ENCODE measurements at regions not wholly inside any gene's neighbourhood (a gene's known extent, or its start where the extent isn't known, plus 50 kb on each side); places are given as distances from the start of the nearest gene placed in this dataset.

DNA sequence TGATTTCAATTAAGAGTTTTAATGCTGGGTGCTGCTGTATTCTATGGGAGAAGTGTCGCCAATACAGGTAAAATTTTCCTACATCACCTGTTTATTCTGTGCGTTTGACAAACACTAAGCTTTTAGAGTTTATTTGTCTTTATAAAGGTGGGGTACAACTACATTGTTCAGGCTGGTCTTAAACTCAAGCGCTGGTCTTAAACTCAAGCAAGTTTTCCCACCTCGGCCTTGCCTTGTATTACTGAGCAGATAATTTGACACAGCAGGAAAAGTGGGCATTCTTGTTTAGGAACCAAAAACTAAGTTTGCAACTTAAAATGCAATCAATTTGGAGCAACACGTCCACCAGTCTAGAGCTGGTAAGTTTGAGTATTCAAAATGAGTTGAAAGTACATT is 112.9 kb upstream of the BTN3A2 start:
- TF ChIP-seq ZBTB33 (IDR thresholded peaks at IDR 0.05): no peak
- TF ChIP-seq, protein P1, sequence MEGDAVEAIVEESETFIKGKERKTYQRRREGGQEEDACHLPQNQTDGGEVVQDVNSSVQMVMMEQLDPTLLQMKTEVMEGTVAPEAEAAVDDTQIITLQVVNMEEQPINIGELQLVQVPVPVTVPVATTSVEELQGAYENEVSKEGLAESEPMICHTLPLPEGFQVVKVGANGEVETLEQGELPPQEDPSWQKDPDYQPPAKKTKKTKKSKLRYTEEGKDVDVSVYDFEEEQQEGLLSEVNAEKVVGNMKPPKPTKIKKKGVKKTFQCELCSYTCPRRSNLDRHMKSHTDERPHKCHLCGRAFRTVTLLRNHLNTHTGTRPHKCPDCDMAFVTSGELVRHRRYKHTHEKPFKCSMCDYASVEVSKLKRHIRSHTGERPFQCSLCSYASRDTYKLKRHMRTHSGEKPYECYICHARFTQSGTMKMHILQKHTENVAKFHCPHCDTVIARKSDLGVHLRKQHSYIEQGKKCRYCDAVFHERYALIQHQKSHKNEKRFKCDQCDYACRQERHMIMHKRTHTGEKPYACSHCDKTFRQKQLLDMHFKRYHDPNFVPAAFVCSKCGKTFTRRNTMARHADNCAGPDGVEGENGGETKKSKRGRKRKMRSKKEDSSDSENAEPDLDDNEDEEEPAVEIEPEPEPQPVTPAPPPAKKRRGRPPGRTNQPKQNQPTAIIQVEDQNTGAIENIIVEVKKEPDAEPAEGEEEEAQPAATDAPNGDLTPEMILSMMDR (IDR thresholded peaks at IDR 0.05; ENCODE audit: low read depth, low read length, missing input control): no peak
- no peak for TF ChIP-seq SP1 (IDR thresholded peaks at IDR 0.05)
- no peak for TF ChIP-seq TAF1 (conservative IDR thresholded peaks at IDR 0.05)
- TF ChIP-seq JUND (IDR thresholded peaks at IDR 0.05): no peak
- no peak for TF ChIP-seq EGR1 (IDR thresholded peaks at IDR 0.05; ENCODE audit: low read depth in 2 of 2)
- TF ChIP-seq ATF3 (IDR thresholded peaks at IDR 0.05): no peak
- TF ChIP-seq, protein P2, sequence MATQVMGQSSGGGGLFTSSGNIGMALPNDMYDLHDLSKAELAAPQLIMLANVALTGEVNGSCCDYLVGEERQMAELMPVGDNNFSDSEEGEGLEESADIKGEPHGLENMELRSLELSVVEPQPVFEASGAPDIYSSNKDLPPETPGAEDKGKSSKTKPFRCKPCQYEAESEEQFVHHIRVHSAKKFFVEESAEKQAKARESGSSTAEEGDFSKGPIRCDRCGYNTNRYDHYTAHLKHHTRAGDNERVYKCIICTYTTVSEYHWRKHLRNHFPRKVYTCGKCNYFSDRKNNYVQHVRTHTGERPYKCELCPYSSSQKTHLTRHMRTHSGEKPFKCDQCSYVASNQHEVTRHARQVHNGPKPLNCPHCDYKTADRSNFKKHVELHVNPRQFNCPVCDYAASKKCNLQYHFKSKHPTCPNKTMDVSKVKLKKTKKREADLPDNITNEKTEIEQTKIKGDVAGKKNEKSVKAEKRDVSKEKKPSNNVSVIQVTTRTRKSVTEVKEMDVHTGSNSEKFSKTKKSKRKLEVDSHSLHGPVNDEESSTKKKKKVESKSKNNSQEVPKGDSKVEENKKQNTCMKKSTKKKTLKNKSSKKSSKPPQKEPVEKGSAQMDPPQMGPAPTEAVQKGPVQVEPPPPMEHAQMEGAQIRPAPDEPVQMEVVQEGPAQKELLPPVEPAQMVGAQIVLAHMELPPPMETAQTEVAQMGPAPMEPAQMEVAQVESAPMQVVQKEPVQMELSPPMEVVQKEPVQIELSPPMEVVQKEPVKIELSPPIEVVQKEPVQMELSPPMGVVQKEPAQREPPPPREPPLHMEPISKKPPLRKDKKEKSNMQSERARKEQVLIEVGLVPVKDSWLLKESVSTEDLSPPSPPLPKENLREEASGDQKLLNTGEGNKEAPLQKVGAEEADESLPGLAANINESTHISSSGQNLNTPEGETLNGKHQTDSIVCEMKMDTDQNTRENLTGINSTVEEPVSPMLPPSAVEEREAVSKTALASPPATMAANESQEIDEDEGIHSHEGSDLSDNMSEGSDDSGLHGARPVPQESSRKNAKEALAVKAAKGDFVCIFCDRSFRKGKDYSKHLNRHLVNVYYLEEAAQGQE (IDR thresholded peaks at IDR 0.05): no peak
- TF ChIP-seq RAD21 (IDR thresholded peaks at IDR 0.05): no peak
- TF ChIP-seq GABPA (IDR thresholded peaks at IDR 0.05 in 1 of 2, conservative IDR thresholded peaks at IDR 0.05 in 1 of 2): no peak
- TF ChIP-seq MAX (IDR thresholded peaks at IDR 0.05): no peak

Measured in liver (tissue), 3 donors.